ENCODE measurements at regions not wholly inside any gene's neighbourhood (a gene's known extent, or its start where the extent isn't known, plus 50 kb on each side); places are given as distances from the start of the nearest gene placed in this dataset.
"Not testable (repeated sequence)": the region's sequence is repeated elsewhere in the genome, so short reads cannot be mapped to it uniquely, and the experiment has no call there.

DNA sequence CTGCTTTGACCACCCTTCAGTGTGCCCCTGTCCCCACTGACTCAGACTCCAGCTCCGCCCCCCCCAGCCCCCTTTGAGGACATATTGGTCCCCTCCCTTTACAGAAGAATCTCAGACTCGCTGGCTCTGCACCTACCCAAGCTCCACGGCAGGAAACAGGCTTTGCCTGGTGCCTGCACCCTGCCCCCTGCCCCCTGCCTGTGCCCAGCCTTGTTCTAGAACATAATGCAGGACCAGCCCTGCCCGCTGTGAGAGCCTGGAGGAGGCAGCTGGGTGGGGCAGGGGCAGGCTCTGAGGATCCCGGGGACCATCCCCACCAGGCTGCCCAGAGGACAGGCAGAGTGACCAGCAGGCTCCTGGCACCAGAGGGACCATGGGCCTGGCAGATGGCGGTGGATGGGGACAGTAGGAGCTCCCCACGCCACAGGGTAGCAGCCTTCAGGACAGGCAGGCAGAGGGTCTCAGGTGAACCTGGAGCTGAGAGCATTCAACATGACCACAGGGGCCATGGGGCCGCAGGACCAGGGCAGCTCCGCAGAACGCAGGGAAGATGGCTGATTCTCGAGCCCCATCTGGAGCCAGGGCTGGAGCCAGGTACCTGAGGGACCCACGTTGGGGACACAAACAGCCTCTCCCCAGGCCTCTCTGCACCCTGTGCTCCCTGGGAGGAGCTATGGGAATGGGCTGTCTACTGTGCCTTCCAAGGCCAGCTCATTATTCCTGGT lies 165.0 kb upstream of the FOXD4L5 start:
- TF ChIP-seq, protein P1, sequence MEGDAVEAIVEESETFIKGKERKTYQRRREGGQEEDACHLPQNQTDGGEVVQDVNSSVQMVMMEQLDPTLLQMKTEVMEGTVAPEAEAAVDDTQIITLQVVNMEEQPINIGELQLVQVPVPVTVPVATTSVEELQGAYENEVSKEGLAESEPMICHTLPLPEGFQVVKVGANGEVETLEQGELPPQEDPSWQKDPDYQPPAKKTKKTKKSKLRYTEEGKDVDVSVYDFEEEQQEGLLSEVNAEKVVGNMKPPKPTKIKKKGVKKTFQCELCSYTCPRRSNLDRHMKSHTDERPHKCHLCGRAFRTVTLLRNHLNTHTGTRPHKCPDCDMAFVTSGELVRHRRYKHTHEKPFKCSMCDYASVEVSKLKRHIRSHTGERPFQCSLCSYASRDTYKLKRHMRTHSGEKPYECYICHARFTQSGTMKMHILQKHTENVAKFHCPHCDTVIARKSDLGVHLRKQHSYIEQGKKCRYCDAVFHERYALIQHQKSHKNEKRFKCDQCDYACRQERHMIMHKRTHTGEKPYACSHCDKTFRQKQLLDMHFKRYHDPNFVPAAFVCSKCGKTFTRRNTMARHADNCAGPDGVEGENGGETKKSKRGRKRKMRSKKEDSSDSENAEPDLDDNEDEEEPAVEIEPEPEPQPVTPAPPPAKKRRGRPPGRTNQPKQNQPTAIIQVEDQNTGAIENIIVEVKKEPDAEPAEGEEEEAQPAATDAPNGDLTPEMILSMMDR (IDR thresholded peaks at IDR 0.05; ENCODE audit: insufficient read depth, low read length, poor library complexity, severe bottlenecking): not testable (repeated sequence)
- TF ChIP-seq EZH2phosphoT487 (conservative IDR thresholded peaks at IDR 0.05; ENCODE audit: low read length): not testable (repeated sequence)
